Astrocyte (in vitro differentiated cells and primary cell): ENCODE measurements at regions not wholly inside any gene's neighbourhood (a gene's known extent, or its start where the extent isn't known, plus 50 kb on each side); places are given as distances from the start of the nearest gene placed in this dataset.

Source experiments
- CTCF ChIP-seq: IDR thresholded peaks from 2 replicates; pipeline ENCODE4 v1.5.1; 2011; ENCODE audit warnings: low read depth, mild to moderate bottlenecking, inconsistent platforms, low read length, moderate library complexity; ENCODE audit not compliant: insufficient read depth
- EZH2 ChIP-seq: IDR thresholded peaks from 2 replicates; pipeline ENCODE4 v1.6.1; 2012; ENCODE audit warnings: mild to moderate bottlenecking, low read length, inconsistent platforms; ENCODE audit not compliant: insufficient read depth

GRCh38 chr11:13222285-13222684 is 55.3 kb upstream of the BMAL1 start:
- TF ChIP-seq EZH2 (no peak), CTCF (no peak)
